ENCODE measurements at regions not wholly inside any gene's neighbourhood (a gene's known extent, or its start where the extent isn't known, plus 50 kb on each side); places are given as distances from the start of the nearest gene placed in this dataset.

- DNase-seq (ENCODE audit: low read depth): no peak
Measured at GRCh38 chr1:114314098-114314497, 160.4 kb upstream of the SYT6 start.

GRCh38 chr1:114310695-114311271 lies 157.1 kb upstream of the SYT6 start:
- peak; percentile 74 for DNase-seq (ENCODE audit: low read depth)

DNA sequence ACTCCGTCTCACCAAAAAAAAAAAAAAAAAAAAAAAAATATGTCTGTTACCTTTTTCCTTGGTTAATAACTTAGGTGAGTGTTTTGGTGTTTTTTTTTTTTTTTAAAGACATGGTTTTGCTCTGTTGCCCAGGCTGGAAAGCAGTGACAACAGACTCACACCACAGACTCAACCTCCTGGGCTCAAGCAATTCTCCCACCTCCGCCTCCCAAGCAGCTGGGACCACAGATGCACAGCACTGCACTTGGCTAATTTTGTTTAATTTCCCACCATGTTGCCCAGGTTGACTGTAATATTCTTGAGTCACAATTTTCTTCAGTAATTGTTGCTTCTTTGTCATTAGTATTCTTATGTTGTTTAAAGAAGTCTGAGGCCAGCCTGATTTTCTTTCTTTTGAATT lies 149.2 kb upstream of the SYT6 start:
- no peak for DNase-seq (ENCODE audit: low read depth)

- no peak for DNase-seq (ENCODE audit: low read depth)
Measured at GRCh38 chr1:114299331-114299975, 145.8 kb upstream of the SYT6 start.

GRCh38 chr1:114298008-114298407 lies 144.3 kb upstream of the SYT6 start:
- no peak for DNase-seq (ENCODE audit: low read depth)

DNA sequence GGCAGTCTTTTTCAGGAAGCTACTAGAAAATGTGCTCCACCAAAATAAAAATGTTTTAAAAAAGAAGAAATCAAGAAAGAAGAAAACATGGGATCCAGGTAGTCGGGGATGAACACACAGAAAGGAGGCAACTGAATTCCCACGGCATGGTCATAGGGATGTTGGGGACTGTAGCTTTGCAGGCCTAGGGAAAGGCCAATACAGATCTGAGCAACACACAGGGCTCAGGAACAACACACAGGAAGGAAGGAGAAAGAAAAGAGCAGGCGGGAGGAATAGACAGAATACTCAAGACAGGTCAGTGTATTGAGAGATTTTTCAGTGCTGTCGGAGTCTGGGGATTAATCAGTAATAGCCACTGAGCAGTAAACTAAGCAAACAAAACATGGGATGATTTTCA lies 142.7 kb upstream of the SYT6 start:
- no peak for DNase-seq (ENCODE audit: low read depth)

DNA sequence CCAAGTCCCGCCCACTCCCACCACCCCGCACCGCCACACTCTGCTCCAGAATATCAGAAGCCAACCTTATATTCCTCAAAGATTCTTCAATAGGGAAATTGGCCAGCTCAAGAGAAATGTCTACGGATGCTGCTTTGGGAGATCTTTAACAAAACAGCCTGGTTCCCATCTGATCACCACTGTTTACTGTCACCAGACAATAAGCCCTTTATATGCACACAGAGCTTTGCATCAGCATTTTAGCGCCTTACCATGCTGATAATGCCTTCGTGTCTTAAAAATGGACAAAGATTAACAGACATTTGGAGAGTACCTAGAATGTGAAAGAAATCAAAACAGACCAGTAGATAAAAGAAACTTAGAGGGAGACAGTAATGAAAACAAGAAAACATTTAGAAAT lies 141.7 kb upstream of the SYT6 start:
- DNase-seq (ENCODE audit: low read depth): no peak

GRCh38 chr1:114292835-114293234 lies 139.2 kb upstream of the SYT6 start:
- no peak for DNase-seq (ENCODE audit: low read depth)

DNA sequence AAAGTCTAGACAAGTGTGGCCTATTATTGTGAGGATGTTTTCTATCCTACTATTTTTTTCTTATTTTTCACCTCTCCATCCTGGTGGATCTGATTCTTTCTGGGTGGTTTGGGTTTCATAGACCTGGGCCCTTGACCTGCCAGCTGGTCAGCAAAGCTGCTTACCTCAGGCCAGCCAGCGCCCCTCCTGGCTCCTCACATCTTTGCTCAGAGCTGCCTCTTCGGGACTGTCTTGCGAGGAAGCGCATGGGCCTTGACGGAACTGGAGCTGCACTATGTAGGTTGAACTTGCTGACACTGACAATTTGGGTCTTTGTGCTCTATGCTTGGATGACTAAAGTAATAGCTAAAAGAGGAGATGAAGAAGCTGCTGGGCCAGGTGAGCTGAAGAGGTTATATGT lies 138.5 kb upstream of the SYT6 start:
- DNase-seq (ENCODE audit: low read depth): no peak

DNA sequence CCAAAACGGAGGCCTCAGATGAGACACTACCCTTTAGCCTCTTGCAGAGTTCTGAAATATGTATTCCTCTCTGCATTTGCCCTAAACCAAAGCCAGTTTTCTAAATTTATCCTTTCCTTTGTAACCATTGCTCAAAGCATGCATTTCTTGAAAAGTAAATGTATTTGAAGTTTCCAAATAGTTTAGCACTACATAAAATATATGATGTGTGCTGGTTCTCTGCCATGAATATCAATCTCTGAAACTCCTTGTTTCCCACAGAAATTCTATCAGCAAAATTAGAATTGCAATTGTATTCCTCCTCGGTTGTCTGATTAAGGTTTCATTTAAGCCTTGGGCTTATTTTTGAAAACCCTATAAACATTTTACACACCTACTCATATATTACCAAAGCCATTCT lies 137.1 kb upstream of the SYT6 start:
- no peak for DNase-seq (ENCODE audit: low read depth)

DNA sequence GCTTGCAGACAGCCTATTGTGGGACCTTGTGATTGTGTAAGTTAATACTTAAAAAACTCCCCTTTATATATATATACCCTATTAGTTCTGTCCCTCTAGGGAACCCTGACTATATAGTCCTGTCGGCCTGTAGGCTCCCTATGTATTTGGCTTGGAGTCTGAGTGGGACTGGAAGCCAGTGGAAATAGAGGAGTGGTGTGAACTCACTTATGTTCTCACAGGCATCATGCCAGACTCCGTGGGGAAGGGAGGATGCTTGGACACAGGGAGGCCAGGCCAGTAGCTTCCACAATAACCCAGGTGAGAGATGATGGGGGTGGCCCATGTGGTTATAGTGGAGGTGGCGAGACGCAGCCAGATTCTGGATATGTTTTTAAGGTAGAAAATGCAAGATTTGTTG lies 136.7 kb upstream of the SYT6 start:
- no peak for DNase-seq (ENCODE audit: low read depth)

DNA sequence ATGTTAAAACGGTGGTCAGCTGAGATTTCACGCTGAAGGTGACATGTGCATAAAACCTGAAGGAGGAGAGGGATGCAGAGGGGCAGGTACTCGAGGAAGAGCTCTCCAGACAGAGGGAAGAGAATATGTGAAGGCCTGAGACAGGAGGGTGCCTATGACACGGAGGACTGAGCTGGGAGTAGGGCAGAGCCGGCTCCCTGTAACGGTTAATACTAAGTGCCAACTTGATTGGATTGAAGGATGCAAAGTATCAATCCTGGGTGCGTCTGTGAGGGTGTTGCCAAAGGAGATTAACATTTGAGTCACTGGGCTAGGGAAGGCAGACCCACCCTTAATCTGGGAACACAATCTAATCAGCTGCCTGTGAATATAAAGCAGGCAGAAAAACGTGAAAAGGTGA lies 136.2 kb upstream of the SYT6 start:
- no peak for DNase-seq (ENCODE audit: low read depth)

DNA sequence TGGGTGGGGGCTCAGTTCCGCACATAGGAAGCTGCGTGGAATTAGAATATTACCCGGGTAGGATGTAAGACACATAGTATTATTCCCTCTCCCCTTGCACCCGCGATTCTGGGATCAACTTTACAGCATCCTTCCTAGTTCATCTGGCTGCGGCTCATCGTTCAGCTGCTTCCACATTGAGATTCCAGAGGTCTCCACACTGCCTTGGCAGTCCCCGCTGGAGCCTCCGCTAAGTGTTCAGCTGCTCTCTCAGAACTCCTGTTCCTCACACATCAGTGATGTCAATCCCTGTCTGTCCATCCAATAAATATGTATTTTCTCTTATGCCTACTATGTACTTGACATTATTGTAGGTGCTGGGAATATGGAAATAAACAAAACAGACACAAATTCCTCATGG lies 135.6 kb upstream of the SYT6 start:
- no peak for DNase-seq (ENCODE audit: low read depth)

DNA sequence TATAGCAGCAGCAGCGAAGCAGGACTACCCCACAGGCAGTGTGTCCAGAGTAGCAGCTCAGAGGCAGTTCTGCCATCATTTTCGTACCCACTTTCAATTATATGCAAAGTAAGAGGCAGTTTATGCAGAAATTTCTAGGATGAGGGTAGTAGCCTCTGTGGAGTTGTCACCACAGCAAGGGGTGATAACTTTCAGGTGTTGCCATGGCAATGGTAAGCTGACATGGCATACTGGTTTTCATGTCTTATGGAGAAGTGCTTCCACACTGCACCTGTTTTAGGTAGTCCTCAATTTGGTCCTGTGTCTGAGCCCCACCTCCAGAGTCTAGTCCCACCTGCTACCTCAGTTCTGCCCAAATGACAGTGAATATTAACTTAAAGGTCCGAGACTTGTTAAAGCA lies 133.3 kb upstream of the SYT6 start:
- DNase-seq (ENCODE audit: low read depth): no peak

- DNase-seq (ENCODE audit: low read depth): no peak
Measured at GRCh38 chr1:114286179-114286578, 132.5 kb upstream of the SYT6 start.

- peak; percentile 77 for DNase-seq (ENCODE audit: low read depth)
Measured at GRCh38 chr1:114282751-114283403, 129.2 kb upstream of the SYT6 start.

DNA sequence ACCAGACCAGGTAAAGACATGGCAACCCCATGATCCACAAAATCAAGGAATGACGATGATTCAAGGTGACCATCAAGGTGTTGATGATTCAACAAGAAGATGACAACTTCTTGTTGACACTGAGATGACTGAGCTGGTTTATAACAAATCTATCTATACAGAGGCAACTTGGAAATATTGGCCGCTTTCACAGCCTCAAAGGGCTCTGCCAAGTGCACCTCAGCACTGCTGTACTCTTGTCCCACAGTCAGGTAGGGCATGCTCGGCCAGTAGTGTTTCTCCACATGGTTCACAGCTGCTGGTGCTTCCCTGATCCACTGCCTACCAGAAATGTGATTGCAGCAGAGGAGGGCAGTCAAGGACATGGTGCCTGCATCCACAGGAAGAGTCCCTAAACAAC lies 125.2 kb upstream of the SYT6 start:
- no peak for DNase-seq (ENCODE audit: low read depth)

- DNase-seq (ENCODE audit: low read depth): no peak
Measured at GRCh38 chr1:114278430-114278829, 124.8 kb upstream of the SYT6 start.

DNA sequence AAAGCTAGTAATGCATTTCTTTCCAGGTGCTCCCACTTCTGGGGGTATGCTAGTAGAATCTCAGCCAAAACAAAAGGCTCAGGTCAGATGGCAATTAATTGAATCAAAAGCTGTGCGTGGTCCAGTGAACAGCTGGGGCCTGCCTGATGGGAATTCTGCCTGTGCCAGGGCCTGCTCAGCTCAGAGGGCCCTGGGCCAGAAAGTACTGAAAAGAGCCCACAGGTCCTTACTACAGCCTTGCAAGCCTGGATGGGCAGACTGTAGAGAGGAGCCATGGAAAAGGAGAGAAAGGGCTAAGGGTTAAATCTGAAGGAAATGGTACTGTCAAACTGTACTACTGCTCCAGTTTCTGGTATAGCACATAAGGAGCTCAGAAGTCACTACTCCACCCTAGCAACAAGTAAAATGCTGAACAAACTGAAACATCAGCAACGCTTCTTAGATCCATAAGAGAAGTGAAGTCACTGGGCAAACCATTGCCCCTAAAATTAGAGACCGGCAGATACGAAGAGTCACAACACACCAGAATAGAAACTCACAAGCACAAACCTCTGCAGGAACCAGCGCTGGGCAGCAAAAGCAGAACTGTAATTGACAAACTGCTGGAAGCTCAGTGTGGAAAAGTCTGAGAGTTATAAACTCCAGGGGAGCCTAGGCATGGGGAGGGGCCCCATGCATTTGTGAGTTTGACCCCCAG lies 121.1 kb upstream of the SYT6 start:
- DNase-seq (ENCODE audit: low read depth): no peak

DNA sequence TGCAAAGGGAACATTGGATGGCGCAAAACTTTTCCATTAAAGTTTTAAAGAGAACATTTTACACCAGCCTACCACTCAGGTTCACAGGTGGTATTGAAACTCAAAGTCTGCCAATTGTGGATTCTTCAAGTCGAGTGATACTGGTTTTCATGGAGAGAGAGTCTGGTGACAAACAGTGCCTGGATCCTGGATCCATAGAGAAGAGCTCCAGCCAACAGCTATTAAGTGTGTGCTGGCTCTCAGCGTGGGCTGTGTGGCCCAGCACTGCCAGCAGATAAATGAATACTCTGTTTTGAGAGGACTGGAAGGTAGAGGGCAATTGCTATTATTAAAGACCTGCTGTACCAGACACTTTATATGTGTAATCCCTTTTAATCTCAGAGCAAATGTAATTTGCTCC lies 118.9 kb upstream of the SYT6 start:
- DNase-seq (ENCODE audit: low read depth): no peak

DNA sequence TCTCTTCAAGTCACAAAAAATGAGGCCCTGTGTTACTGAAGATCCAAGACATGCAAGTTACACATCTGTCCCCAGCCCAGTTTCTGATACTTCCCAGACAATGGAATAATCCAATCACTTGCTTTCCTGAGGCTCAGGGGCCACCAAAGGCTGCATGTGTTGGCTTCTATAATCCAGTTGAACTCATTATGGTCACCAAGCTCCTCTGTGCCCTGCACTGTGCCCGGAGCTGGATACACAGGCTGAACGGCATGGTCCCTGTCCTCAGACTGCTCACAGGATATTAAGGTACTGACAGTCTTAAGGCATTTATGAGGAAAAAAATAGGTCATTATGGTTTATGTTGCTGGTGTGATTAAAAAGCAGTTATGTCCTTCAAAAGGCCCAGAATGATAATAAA lies 117.0 kb upstream of the SYT6 start:
- no peak for DNase-seq (ENCODE audit: low read depth)

DNA sequence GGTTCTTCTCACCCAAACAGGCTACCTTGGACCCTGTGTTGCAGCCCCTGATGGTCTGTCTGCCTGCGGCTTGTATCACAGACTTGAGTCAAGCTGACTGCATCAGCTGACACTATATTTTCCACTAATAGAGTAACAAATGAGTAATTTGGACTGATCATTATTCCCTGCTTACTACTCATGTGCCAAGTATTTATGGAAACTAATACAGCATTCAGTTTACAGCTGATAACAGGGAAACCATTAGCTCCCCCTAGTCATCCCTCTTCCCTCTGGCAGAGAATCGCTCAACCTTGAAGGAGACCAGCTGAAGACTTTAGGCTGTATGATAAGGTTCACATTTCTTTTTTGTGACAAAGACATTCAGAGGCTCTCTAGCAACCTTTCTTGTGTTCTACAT lies 116.6 kb upstream of the SYT6 start:
- DNase-seq (ENCODE audit: low read depth): no peak

GRCh38 chr1:114269539-114269938 lies 115.9 kb upstream of the SYT6 start:
- no peak for DNase-seq (ENCODE audit: low read depth)

Data from GM04504 (cell line).